ENCODE measurements at regions not wholly inside any gene's neighbourhood (a gene's known extent, or its start where the extent isn't known, plus 50 kb on each side); places are given as distances from the start of the nearest gene placed in this dataset.

DNA sequence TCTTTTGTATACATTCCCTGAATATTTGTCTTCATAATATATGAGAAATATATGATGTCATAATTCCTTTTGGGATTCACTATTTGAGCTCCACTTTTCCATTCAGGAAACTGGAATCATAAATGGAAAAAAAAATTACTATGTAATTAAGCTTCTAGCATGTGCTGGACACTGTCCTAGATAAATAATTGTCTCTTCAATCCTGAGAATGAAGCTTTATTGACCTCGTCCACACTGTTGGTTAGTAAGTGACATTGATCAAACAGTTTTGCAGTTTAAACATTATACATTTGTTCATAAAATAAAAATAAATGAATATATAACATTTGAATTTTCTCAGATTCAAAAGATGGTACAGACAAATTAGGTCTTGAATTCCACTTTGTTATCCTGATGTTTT is 1691.2 kb downstream of the LRRC4C start:
- TF ChIP-seq, protein P1, sequence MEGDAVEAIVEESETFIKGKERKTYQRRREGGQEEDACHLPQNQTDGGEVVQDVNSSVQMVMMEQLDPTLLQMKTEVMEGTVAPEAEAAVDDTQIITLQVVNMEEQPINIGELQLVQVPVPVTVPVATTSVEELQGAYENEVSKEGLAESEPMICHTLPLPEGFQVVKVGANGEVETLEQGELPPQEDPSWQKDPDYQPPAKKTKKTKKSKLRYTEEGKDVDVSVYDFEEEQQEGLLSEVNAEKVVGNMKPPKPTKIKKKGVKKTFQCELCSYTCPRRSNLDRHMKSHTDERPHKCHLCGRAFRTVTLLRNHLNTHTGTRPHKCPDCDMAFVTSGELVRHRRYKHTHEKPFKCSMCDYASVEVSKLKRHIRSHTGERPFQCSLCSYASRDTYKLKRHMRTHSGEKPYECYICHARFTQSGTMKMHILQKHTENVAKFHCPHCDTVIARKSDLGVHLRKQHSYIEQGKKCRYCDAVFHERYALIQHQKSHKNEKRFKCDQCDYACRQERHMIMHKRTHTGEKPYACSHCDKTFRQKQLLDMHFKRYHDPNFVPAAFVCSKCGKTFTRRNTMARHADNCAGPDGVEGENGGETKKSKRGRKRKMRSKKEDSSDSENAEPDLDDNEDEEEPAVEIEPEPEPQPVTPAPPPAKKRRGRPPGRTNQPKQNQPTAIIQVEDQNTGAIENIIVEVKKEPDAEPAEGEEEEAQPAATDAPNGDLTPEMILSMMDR (IDR thresholded peaks at IDR 0.05), result no peak
- TF ChIP-seq POLR2A (IDR thresholded peaks at IDR 0.05) (no peak), POLR2AphosphoS5 (IDR thresholded peaks at IDR 0.05; ENCODE audit: insufficient read depth in 1 of 2, low read depth in 1 of 2) (no peak)
